Brain microvascular endothelial cell (primary cell): ENCODE measurements at regions not wholly inside any gene's neighbourhood (a gene's known extent, or its start where the extent isn't known, plus 50 kb on each side); places are given as distances from the start of the nearest gene placed in this dataset.
"Not testable (repeated sequence)": the region's sequence is repeated elsewhere in the genome, so short reads cannot be mapped to it uniquely, and the experiment has no call there.

Experiments used
- DNase-seq: peaks from one replicate; pipeline ENCODE4 v3.0.0-alpha.2; 2020
- H3K27ac ChIP-seq: fragments of 250-450 bp; sonication (Bioruptor Pico); 2 replicates; pipeline ENCODE4 v1.5.1; 2020; ENCODE audit warnings: mild to moderate bottlenecking, moderate library complexity
- H3K27me3 ChIP-seq: fragments of 250-450 bp; sonication (Bioruptor Pico); replicated peaks from 2 replicates; pipeline ENCODE4 v1.5.1; 2020; ENCODE audit warnings: mild to moderate bottlenecking
- H3K36me3 ChIP-seq: fragments of 250-450 bp; sonication (Bioruptor Pico); replicated peaks from 2 replicates; pipeline ENCODE4 v1.5.1; 2020; ENCODE audit warnings: mild to moderate bottlenecking
- H3K4me3 ChIP-seq: 2 replicates; pipeline ENCODE4 v1.5.1; 2011; ENCODE audit warnings: low read depth, mild to moderate bottlenecking, control low read depth, low read length, moderate library complexity
- in situ Hi-C: cut with HindIII; loops from 2 replicates; pipeline ENCODE4 v1.10.0; 2017; ENCODE audit warnings: low sequenced_read_pairs, low pct_ligation_motif_present
- TF ChIP-seq, protein P1 (sequence below): IDR thresholded peaks from 2 replicates; pipeline ENCODE4 v1.5.1; 2011; ENCODE audit warnings: low read depth, mild to moderate bottlenecking, moderate library complexity, low read length, control low read depth, inconsistent platforms; ENCODE audit errors: missing control alignments

DNA sequence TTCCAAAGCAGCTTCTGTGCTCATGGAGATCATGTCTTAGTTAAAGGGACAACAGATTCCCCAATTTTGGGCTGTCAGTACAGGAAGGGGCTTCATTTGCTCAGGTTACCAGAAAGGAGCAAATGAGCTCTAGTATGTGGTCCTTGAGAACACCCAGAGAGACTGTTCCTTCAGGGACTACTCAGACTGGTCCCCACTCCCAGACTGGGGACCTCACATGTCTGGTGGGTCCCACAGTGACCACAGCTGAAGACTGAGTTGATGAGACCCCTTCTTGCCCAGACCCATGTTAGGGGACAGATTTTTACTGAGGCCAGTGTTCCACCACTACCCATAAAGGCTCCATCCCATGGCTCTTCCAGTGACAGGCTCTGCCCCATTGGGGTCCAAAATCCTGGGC, 1695.2 kb downstream of the TP53TG3F start:
- DNase-seq: no peak
- in situ Hi-C loops: no loop called here
- Histone ChIP-seq H3K27me3 (no peaks in the 10 kb centered on the region), H3K4me3 (no peak overlapping the region), H3K36me3 (no peaks in the 10 kb centered on the region), H3K27ac (no peak overlapping the region)
- TF ChIP-seq, protein P1, sequence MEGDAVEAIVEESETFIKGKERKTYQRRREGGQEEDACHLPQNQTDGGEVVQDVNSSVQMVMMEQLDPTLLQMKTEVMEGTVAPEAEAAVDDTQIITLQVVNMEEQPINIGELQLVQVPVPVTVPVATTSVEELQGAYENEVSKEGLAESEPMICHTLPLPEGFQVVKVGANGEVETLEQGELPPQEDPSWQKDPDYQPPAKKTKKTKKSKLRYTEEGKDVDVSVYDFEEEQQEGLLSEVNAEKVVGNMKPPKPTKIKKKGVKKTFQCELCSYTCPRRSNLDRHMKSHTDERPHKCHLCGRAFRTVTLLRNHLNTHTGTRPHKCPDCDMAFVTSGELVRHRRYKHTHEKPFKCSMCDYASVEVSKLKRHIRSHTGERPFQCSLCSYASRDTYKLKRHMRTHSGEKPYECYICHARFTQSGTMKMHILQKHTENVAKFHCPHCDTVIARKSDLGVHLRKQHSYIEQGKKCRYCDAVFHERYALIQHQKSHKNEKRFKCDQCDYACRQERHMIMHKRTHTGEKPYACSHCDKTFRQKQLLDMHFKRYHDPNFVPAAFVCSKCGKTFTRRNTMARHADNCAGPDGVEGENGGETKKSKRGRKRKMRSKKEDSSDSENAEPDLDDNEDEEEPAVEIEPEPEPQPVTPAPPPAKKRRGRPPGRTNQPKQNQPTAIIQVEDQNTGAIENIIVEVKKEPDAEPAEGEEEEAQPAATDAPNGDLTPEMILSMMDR: no peak

DNA sequence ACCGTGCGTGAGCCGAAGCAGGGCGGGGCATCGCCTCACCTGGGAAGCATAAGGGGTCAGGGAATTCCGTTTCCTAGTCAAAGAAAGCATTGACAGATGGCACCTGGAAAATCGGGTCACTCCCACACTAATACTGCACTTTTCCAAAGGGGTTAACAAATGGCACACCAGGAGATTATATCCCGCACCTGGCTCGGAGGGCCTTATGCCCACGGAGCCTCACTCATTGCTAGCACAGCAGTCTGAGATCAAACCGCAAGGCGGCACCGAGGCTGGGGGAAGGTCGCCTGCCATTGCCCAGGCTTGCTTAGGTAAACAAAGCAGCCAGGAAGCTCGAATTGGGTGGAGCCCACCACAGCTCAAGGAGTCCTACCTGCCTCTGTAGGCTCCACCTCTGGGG, 1698.1 kb downstream of the TP53TG3F start:
- H3K36me3 ChIP-seq, H3K4me3 ChIP-seq, H3K27ac ChIP-seq, H3K27me3 ChIP-seq, DNase-seq, in situ Hi-C loops: not testable (repeated sequence)

DNA sequence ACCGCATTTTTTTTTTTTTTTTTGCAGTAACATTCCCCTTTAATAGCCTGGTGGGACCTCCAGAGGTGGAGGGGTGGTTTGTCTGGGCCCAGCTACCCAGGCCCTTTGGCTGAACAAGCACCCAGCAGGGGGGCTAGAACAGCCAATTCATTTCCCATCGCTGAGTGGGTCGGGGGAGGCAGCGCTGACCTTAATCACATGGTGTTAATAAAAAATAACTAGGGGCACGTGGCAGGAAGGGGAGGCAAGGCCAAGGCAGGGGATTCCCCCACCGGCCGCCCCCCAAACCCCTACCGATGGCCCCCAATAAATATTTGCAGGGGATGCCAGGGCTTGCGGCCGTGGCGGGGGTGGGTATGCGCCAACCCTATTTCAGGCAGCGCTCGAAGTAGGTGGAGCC, 1709.9 kb downstream of the TP53TG3F start:
- H3K27ac ChIP-seq, H3K4me3 ChIP-seq, H3K36me3 ChIP-seq, H3K27me3 ChIP-seq, in situ Hi-C loops, DNase-seq: not testable (repeated sequence)

DNA sequence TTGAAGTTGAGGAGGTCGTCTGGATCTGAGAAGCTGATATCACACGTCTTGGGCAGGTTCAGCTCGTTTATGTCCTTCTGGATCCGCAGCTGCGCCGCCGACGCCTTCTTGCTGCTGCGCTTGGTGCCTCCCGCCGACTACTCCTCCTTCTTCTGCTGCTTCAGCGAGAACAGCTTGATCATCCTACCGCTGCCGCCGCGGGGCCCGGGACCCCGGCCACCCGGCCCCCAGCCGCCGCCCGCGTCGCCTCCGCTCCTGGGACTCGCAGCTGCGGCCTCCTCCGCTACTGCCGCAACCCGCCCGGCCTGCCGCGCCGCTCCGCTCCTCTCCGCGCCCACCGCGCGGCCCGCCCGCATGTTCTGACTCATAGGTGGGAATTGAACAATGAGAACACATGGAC, 1710.6 kb downstream of the TP53TG3F start:
- in situ Hi-C loops, H3K36me3 ChIP-seq, H3K27me3 ChIP-seq, H3K4me3 ChIP-seq, H3K27ac ChIP-seq, DNase-seq: not testable (repeated sequence)

DNA sequence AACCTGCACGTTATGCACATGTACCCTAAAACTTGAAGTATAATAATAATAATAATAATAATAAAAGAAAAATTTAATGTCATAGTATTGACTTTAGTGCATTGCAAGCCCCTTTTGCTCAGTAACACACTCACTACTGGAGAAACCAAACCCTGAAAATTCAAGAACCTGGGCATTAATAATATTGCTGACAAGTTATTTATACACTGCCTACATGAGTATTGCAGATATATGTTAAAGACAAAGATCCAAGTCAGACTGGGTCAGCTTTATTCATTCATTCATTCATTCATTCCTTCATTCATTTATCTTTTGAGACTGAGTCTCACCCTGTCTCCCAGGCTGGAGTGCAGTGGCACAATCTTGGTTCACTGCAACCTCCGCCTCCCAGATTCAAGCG, 1711.2 kb downstream of the TP53TG3F start:
- no peak overlapping the region for H3K27ac ChIP-seq
- DNase-seq: no peak
- no peak overlapping the region for H3K4me3 ChIP-seq
- in situ Hi-C loops: no loop called here
- TF ChIP-seq, protein P1: no peak
- H3K36me3 ChIP-seq: no peaks in the 10 kb centered on the region
- no peaks in the 10 kb centered on the region for H3K27me3 ChIP-seq

DNA sequence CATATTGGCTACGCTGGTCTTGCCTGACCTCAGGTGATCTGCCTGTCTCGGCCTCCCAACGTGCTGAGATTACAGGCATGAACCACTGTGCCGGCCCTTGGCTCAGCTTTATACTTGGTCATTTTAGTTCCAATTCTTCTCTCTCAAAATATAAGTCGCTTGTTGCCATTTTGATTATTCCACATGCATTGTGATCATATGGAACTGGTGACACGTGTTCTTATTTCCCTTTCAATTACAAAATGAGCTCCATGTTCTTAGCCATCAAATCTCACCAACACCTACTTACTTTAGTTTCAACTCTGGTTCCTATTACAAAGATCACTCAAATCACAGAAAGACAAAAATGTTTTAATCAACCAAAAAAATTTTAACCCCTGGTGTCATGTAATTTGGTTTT, 1711.7 kb downstream of the TP53TG3F start:
- no peak overlapping the region for H3K27ac ChIP-seq
- in situ Hi-C loops: no loop called here
- no peaks in the 10 kb centered on the region for H3K27me3 ChIP-seq
- no peaks in the 10 kb centered on the region for H3K36me3 ChIP-seq
- H3K4me3 ChIP-seq: no peak overlapping the region
- TF ChIP-seq, protein P1: no peak
- no peak for DNase-seq

DNA sequence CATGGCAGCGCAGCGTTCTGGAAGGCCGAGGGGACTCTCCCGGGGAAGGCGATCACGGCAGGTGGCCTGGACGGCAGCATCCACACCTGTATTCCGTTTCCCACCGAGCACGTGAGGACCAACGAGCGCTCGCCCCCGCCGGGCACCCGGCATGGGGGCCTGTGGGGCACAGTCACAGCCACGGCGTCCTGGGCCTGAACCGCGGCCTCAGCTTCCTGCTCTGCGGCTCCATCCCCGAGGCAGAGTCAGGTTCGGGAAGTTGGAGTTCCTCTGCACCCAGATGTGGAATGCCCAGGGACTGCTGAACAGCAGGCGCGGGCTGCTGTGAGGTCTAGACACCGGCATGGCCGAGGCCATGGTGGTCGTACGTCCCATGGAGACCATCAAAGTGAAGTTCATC, 1713.9 kb downstream of the TP53TG3F start:
- Histone ChIP-seq H3K27me3 (no peaks in the 10 kb centered on the region), H3K4me3 (no peak overlapping the region), H3K27ac (no peak overlapping the region), H3K36me3 (no peaks in the 10 kb centered on the region)
- in situ Hi-C loops: no loop called here
- TF ChIP-seq, protein P1: no peak
- no peak for DNase-seq
